HL-60 (cell line): ENCODE measurements at regions not wholly inside any gene's neighbourhood (a gene's known extent, or its start where the extent isn't known, plus 50 kb on each side); places are given as distances from the start of the nearest gene placed in this dataset.

Experiments used
- DNase-seq, 2 experiments: peaks; one replicate each; pipeline ENCODE4 v3.0.0-alpha.2; 2010 to 2020; ENCODE audit warnings: low read depth in 1 of 2, low spot score in 1 of 2
- H3K27ac ChIP-seq: fragments of 250-450 bp; sonication (Bioruptor Pico); replicated peaks from 2 replicates; pipeline ENCODE4 v1.5.1; 2020; ENCODE audit warnings: mild to moderate bottlenecking, moderate library complexity
- H3K27me3 ChIP-seq: fragments of 250-450 bp; sonication (Bioruptor Pico); 2 replicates; pipeline ENCODE4 v1.5.1; 2021; ENCODE audit warnings: mild to moderate bottlenecking, moderate library complexity; ENCODE audit not compliant: insufficient read depth, poor library complexity, severe bottlenecking
- H3K4me3 ChIP-seq: replicated peaks from 2 replicates; pipeline ENCODE4 v1.5.1; 2011; ENCODE audit warnings: mild to moderate bottlenecking, control low read depth, low read length; ENCODE audit not compliant: insufficient read depth
- CTCF ChIP-seq: IDR thresholded peaks from one replicate; pipeline ENCODE4 v1.5.1; 2011; ENCODE audit warnings: low read length, control low read depth, inconsistent platforms; ENCODE audit not compliant: insufficient read depth
- GABPA ChIP-seq: IDR thresholded peaks from 2 replicates; pipeline ENCODE4 v1.6.1; 2012; ENCODE audit warnings: low read depth
- POLR2AphosphoS5 ChIP-seq: IDR thresholded peaks from 2 replicates; pipeline ENCODE4 v1.6.1; 2012; ENCODE audit warnings: low read depth
- REST ChIP-seq: IDR thresholded peaks from 2 replicates; pipeline ENCODE4 v1.6.1; 2012; ENCODE audit warnings: low read depth; ENCODE audit not compliant: insufficient replicate concordance
- SPI1 ChIP-seq: IDR thresholded peaks from 2 replicates; pipeline ENCODE4 v1.6.1; 2012; ENCODE audit warnings: low read depth, mild to moderate bottlenecking, borderline replicate concordance

DNA sequence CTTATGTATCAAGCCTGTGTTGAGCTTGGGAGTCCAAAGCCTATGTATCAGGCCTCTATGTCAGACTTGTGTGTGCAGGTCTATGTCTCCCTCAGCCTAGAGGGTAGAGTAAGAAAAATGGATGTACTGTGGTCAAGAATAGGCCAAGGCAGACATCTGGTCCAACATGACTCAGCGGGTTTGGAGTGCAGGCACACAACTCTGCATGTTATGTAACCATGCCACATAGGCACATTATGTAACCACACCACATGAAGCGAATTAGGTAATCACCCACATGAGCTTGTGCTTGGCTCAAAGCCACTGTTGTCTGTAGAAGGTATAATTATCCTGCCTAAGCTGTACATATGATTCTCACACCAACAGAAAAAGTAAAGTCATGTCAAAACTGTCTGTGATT is 1190.5 kb upstream of the EYS start:
- TF ChIP-seq GABPA (no peak), POLR2AphosphoS5 (peak; percentile 97)
- H3K27ac ChIP-seq = peak overlapping the region; percentile 46
- peak; percentile 92 for DNase-seq

GRCh38 chr6:66896415-66896814 is 1189.4 kb upstream of the EYS start:
- TF ChIP-seq REST = no peak
- TF ChIP-seq GABPA = no peak
- TF ChIP-seq POLR2AphosphoS5 = no peak
- no peak for TF ChIP-seq CTCF
- TF ChIP-seq SPI1 = no peak
- Histone ChIP-seq H3K27me3 (no peaks in the 10 kb centered on the region), H3K4me3 (no peak overlapping the region), H3K27ac (no peak overlapping the region)
- no peak for DNase-seq

More for the DNA sequence above, 1190.5 kb upstream of the EYS start:
- H3K4me3 ChIP-seq = no peak overlapping the region
- H3K27me3 ChIP-seq = no peaks in the 10 kb centered on the region

- TF ChIP-seq CTCF (no peak), REST (no peak), SPI1 (no peak), POLR2AphosphoS5 (no peak)
- no peaks in the 10 kb centered on the region for H3K27me3 ChIP-seq
- no peak overlapping the region for H3K27ac ChIP-seq
- no peak overlapping the region for H3K4me3 ChIP-seq
- no peak for DNase-seq
Observed at GRCh38 chr6:66883453-66883852, 1176.4 kb upstream of the EYS start.

DNA sequence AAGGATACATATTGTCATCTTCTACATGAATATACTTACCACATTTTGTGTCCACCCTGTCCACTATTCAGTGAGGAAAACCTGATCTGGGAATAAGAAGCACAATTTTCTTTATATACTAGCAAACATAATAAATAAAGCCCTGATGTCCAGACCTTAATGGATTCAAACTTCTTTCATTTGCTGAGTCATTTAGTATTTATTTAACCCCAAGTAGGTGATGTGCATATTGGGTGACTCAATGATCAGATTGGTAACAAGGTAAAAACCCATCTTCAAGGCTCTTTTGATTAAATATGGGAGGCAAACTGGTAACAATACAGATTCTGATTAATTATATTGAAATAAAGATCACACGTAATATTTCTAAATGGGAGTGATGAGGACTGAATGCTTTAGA is 1159.8 kb upstream of the EYS start:
- DNase-seq = no peak
- H3K4me3 ChIP-seq = no peak overlapping the region
- TF ChIP-seq SPI1 = no peak
- no peak for TF ChIP-seq POLR2AphosphoS5
- no peak for TF ChIP-seq GABPA
- no peak for TF ChIP-seq REST
- TF ChIP-seq CTCF = no peak
- H3K27ac ChIP-seq = no peak overlapping the region
- no peaks in the 10 kb centered on the region for H3K27me3 ChIP-seq
